ENCODE measurements at regions not wholly inside any gene's neighbourhood (a gene's known extent, or its start where the extent isn't known, plus 50 kb on each side); places are given as distances from the start of the nearest gene placed in this dataset.
A peak's percentile ranks its signal among the peaks of the same experiment; 100 is the strongest.
"Not testable (repeated sequence)": the region's sequence is repeated elsewhere in the genome, so short reads cannot be mapped to it uniquely, and the experiment has no call there.

GRCh38 chr3:191912616-191913204 is 451.7 kb downstream of the PYDC2 start:
- H3K27ac ChIP-seq: no peak overlapping the region
- no peak overlapping the region for H3K4me3 ChIP-seq
- ATAC-seq (no peak), DNase-seq (no peak)
- intact Hi-C loops (cut with DNase I): no loop called here
- no peak for TF ChIP-seq CTCF (IDR thresholded peaks at IDR 0.05)
- H3K36me3 ChIP-seq: no peaks in the 10 kb centered on the region
- no peaks in the 10 kb centered on the region for H3K27me3 ChIP-seq
- no peaks in the 10 kb centered on the region for H3K4me1 ChIP-seq
- peaks cover 0 to 3% of the 10 kb centered on the region in 2 donors for H3K9me3 ChIP-seq

- peak in 1 of 4 donors; percentile 6 for DNase-seq
- no peak overlapping the region for H3K4me3 ChIP-seq
- no peaks in the 10 kb centered on the region for H3K27me3 ChIP-seq
- no peaks in the 10 kb centered on the region for H3K36me3 ChIP-seq
- no peak for ATAC-seq
- H3K27ac ChIP-seq: no peak overlapping the region
- no peak for TF ChIP-seq CTCF (IDR thresholded peaks at IDR 0.05)
- intact Hi-C loops (cut with DNase I): no loop called here
- H3K4me1 ChIP-seq: no peaks in the 10 kb centered on the region
- peaks cover 0 to 3% of the 10 kb centered on the region in 2 donors for H3K9me3 ChIP-seq
These were observed 454.7 kb downstream of the PYDC2 start for GRCh38 chr3:191915712-191916111.

DNA sequence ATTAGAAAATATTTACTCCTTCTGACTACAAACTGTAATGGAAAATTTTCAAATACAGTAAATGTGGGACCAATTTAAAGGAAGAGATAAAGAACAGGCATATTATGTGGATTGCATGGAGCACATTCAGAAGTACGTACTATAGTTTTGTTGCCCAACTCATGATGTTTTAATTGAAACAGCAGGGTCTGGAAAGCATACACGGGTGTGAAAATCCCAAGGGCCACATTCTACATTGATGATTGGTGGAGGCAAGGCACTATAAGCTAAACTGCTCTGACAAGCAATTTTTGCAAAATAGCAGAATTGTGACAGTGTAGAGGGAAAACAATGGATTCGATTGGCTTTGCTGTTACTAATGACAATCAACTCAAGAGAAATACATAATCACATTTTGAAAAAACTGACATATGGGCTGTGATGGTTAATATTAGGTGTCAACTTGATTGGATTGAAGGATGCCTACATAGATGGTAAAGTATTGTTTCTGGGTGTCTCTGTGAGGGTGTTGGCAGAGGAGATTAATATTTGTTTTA is 458.6 kb downstream of the PYDC2 start:
- ATAC-seq (no peak), DNase-seq (no peak)
- Histone ChIP-seq H3K27ac (no peak overlapping the region), H3K4me3 (no peak overlapping the region), H3K9me3 (no peaks in the 10 kb centered on the region), H3K36me3 (no peaks in the 10 kb centered on the region), H3K4me1 (no peaks in the 10 kb centered on the region), H3K27me3 (no peaks in the 10 kb centered on the region)
- no peak for TF ChIP-seq CTCF (IDR thresholded peaks at IDR 0.05)
- intact Hi-C loops (cut with DNase I): no loop called here

- Histone ChIP-seq H3K9me3 (peaks cover 0 to 2% of the 10 kb centered on the region in 2 donors), H3K4me3 (no peak overlapping the region), H3K4me1 (no peaks in the 10 kb centered on the region), H3K27me3 (no peaks in the 10 kb centered on the region), H3K27ac (no peak overlapping the region), H3K36me3 (no peaks in the 10 kb centered on the region)
- DNase-seq (no peak), ATAC-seq (no peak)
- no peak for TF ChIP-seq CTCF (IDR thresholded peaks at IDR 0.05)
- intact Hi-C loops (cut with DNase I): no loop called here
These were observed 461.6 kb downstream of the PYDC2 start for GRCh38 chr3:191922570-191922969.

GRCh38 chr3:191927183-191927817 is 466.3 kb downstream of the PYDC2 start:
- H3K27ac ChIP-seq; H3K9me3 ChIP-seq; intact Hi-C loops (cut with DNase I); DNase-seq; H3K36me3 ChIP-seq; H3K27me3 ChIP-seq; H3K4me3 ChIP-seq; ATAC-seq; H3K4me1 ChIP-seq: not testable (repeated sequence)

DNA sequence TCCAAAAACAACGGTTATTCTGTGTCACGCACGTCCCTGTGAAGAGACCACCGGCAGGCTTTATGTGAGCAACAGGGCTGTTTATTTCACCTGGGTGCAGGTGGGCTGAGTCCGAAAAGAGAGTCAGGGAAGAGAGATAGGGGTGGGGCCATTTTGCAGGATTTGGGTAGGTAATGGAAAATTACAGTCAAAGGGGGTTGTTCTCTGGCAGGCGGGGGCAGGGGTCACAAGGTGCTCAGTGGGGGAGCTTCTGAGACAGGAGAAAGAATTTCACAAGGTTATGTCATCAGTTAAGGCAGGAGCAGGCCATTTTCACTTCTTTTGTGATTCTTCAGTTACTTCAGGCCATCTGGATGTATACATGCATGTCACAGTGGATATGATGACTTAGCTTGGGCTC is 467.0 kb downstream of the PYDC2 start:
- H3K36me3 ChIP-seq; H3K4me3 ChIP-seq; H3K27ac ChIP-seq; H3K4me1 ChIP-seq; H3K27me3 ChIP-seq; H3K9me3 ChIP-seq; intact Hi-C loops (cut with DNase I); ATAC-seq; DNase-seq: not testable (repeated sequence)

Measured in left lung (tissue), 4 donors.